ENCODE measurements at regions not wholly inside any gene's neighbourhood (a gene's known extent, or its start where the extent isn't known, plus 50 kb on each side); places are given as distances from the start of the nearest gene placed in this dataset.

- no peaks in the 10 kb centered on the region for H3K79me2 ChIP-seq (ENCODE audit: insufficient read depth, low read length)
- H3K36me3 ChIP-seq (replicated peaks in 1 of 2; ENCODE audit: control insufficient read depth in 1 of 2, insufficient read depth in 2 of 2, low read length in 2 of 2), result no peaks in the 10 kb centered on the region
- H2AFZ ChIP-seq (ENCODE audit: low read length), result no peak overlapping the region
- H3K27me3 ChIP-seq (ENCODE audit: control insufficient read depth in 1 of 2, insufficient read depth in 2 of 2, low read length in 2 of 2), result no peaks in the 10 kb centered on the region; a peak in 1 of 5 replicates
- no peaks in the 10 kb centered on the region for H3K4me1 ChIP-seq (ENCODE audit: insufficient read depth, low read length)
- no peaks in the 10 kb centered on the region for H4K20me1 ChIP-seq (ENCODE audit: insufficient read depth, low read length)
- FAIRE-seq (no peak), DNase-seq (ENCODE audit: low spot score) (no peak), ATAC-seq (no peak)
- H3K4me3 ChIP-seq (replicated peaks in 1 of 3; ENCODE audit: insufficient read depth in 1 of 3, low read depth in 2 of 3, low read length in 3 of 3), result no peak overlapping the region
- in situ Hi-C loops (cut with HindIII; ENCODE audit: extremely low pct_ligation_motif_present, low pct_unique_long_range_greater_than_20kb), result no loop called here
- 6% methylated on average over 1 of the region's 1 CpG for WGBS (ENCODE audit: low lambda C conversion rate)
- ChIA-PET POLR2A (no interaction called here), CTCF (ENCODE audit: low intra/inter-chr PET ratio, low total read pairs) (no interaction called here)
- H3K4me2 ChIP-seq (ENCODE audit: low read depth, low read length), result no peak overlapping the region
- H3K9me3 ChIP-seq (ENCODE audit: low read length), result no peaks in the 10 kb centered on the region
- no TSS peak for BruUV-seq (replicated peaks)
- no peak overlapping the region for H3K9ac ChIP-seq (ENCODE audit: insufficient read depth, low read depth, low read length)
- no peak for TF ChIP-seq POLR2G (IDR thresholded peaks at IDR 0.05; ENCODE audit: low read depth, low read length)
- TF ChIP-seq, protein P1, sequence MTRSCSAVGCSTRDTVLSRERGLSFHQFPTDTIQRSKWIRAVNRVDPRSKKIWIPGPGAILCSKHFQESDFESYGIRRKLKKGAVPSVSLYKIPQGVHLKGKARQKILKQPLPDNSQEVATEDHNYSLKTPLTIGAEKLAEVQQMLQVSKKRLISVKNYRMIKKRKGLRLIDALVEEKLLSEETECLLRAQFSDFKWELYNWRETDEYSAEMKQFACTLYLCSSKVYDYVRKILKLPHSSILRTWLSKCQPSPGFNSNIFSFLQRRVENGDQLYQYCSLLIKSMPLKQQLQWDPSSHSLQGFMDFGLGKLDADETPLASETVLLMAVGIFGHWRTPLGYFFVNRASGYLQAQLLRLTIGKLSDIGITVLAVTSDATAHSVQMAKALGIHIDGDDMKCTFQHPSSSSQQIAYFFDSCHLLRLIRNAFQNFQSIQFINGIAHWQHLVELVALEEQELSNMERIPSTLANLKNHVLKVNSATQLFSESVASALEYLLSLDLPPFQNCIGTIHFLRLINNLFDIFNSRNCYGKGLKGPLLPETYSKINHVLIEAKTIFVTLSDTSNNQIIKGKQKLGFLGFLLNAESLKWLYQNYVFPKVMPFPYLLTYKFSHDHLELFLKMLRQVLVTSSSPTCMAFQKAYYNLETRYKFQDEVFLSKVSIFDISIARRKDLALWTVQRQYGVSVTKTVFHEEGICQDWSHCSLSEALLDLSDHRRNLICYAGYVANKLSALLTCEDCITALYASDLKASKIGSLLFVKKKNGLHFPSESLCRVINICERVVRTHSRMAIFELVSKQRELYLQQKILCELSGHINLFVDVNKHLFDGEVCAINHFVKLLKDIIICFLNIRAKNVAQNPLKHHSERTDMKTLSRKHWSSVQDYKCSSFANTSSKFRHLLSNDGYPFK (CRISPR knock-in tag; IDR thresholded peaks at IDR 0.05; ENCODE audit: borderline replicate concordance), result no peak
- no peak for TF ChIP-seq ESRRA (CRISPR knock-in tag; IDR thresholded peaks at IDR 0.05; ENCODE audit: low read depth)
- TF ChIP-seq ATF7 (IDR thresholded peaks at IDR 0.05), result peak; percentile 57
- TF ChIP-seq ATF7 (CRISPR knock-in tag; IDR thresholded peaks at IDR 0.05), result no peak
- no peak for TF ChIP-seq KDM1A (CRISPR knock-in tag; IDR thresholded peaks at IDR 0.05)
- TF ChIP-seq CEBPB (IDR thresholded peaks at IDR 0.05; ENCODE audit: borderline replicate concordance, low read depth, low read length), result peak; percentile 52; the same call in 1 of the 2 replicates
- TF ChIP-seq MEIS2 (CRISPR knock-in tag; IDR thresholded peaks at IDR 0.05), result no peak
- intact Hi-C loops (cut with micrococcal nuclease; ENCODE audit: unreplicated experiment), result no loop called here
- H3K27ac ChIP-seq (ENCODE audit: extremely low read length, insufficient read depth, low read length), result no peak overlapping the region
Observed at GRCh38 chr6:145060714-145061113, 674.6 kb downstream of the EPM2A start.

Measured in HepG2 (cell line).